ENCODE measurements at regions not wholly inside any gene's neighbourhood (a gene's known extent, or its start where the extent isn't known, plus 50 kb on each side); places are given as distances from the start of the nearest gene placed in this dataset.

DNA sequence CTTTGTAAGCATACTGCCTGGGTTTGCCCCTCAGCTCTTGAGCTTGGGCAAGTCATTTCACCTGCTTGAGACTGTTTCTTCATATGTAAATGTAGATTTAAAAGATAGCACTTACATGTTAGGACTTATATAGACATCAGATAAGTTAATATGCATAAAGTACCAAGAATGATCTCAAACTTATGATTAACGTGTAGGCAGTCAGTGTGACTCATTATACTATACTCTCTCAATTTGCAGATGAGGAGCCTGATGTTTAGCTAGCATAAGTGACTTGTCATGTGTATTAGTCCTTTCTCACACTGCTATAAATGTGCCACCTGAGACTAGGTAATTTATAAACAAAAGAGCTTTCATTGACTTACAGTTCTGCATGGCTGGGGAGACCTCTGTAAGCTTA, 690.5 kb downstream of the KCNJ2 start:
- Histone ChIP-seq H3K4me1 (ENCODE audit: control insufficient read depth in 2 of 3, insufficient read depth in 2 of 3, low read depth in 1 of 3, low read length in 3 of 3) (no peaks in the 10 kb centered on the region), H3K4me3 (ENCODE audit: low read length in 3 of 3) (no peak overlapping the region), H3K27ac (ENCODE audit: low read depth in 2 of 2, low read length in 2 of 2) (no peak overlapping the region), H3K9ac (ENCODE audit: low read length in 3 of 3) (no peak overlapping the region), H3K9me3 (ENCODE audit: control insufficient read depth in 2 of 3, insufficient read depth in 1 of 3, low read length in 3 of 3) (no peaks in the 10 kb centered on the region), H3K36me3 (ENCODE audit: control insufficient read depth in 2 of 3, insufficient read depth in 3 of 3, low read length in 3 of 3) (no peaks in the 10 kb centered on the region), H3K27me3 (ENCODE audit: control insufficient read depth, insufficient read depth, low read length) (no peaks in the 10 kb centered on the region)
- no peak for FAIRE-seq
- TF ChIP-seq CTCF (IDR thresholded peaks at IDR 0.05; ENCODE audit: borderline replicate concordance, extremely low read depth, insufficient read depth): no peak
- no peak for DNase-seq
- intact Hi-C loops (cut with DNase I): no loop called here

- H3K27ac ChIP-seq (ENCODE audit: low read depth in 2 of 2, low read length in 2 of 2): no peak overlapping the region
- no peak for TF ChIP-seq CTCF (IDR thresholded peaks at IDR 0.05; ENCODE audit: borderline replicate concordance, extremely low read depth, insufficient read depth)
- H3K9me3 ChIP-seq (ENCODE audit: control insufficient read depth in 2 of 3, insufficient read depth in 1 of 3, low read length in 3 of 3): no peaks in the 10 kb centered on the region
- no peaks in the 10 kb centered on the region for H3K27me3 ChIP-seq (ENCODE audit: control insufficient read depth, insufficient read depth, low read length)
- no peak overlapping the region for H3K9ac ChIP-seq (ENCODE audit: low read length in 3 of 3)
- intact Hi-C loops (cut with DNase I): no loop called here
- H3K4me3 ChIP-seq (ENCODE audit: low read length in 3 of 3): no peak overlapping the region
- FAIRE-seq (no peak), DNase-seq (no peak)
- H3K36me3 ChIP-seq (ENCODE audit: control insufficient read depth in 2 of 3, insufficient read depth in 3 of 3, low read length in 3 of 3): no peaks in the 10 kb centered on the region
- no peaks in the 10 kb centered on the region for H3K4me1 ChIP-seq (ENCODE audit: control insufficient read depth in 2 of 3, insufficient read depth in 2 of 3, low read depth in 1 of 3, low read length in 3 of 3)
Measured at GRCh38 chr17:70862295-70862694, 693.0 kb downstream of the KCNJ2 start.

- no peak overlapping the region for H3K9ac ChIP-seq (ENCODE audit: low read length in 3 of 3)
- no peak overlapping the region for H3K27ac ChIP-seq (ENCODE audit: low read depth in 2 of 2, low read length in 2 of 2)
- FAIRE-seq (no peak), DNase-seq (no peak)
- TF ChIP-seq CTCF (IDR thresholded peaks at IDR 0.05; ENCODE audit: borderline replicate concordance, extremely low read depth, insufficient read depth): no peak
- intact Hi-C loops (cut with DNase I): no loop called here
- no peak overlapping the region for H3K4me3 ChIP-seq (ENCODE audit: low read length in 3 of 3)
- H3K4me1 ChIP-seq (ENCODE audit: control insufficient read depth in 2 of 3, insufficient read depth in 2 of 3, low read depth in 1 of 3, low read length in 3 of 3): no peaks in the 10 kb centered on the region
- no peaks in the 10 kb centered on the region for H3K36me3 ChIP-seq (ENCODE audit: control insufficient read depth in 2 of 3, insufficient read depth in 3 of 3, low read length in 3 of 3)
- H3K27me3 ChIP-seq (ENCODE audit: control insufficient read depth, insufficient read depth, low read length): no peaks in the 10 kb centered on the region
- no peaks in the 10 kb centered on the region for H3K9me3 ChIP-seq (ENCODE audit: control insufficient read depth in 2 of 3, insufficient read depth in 1 of 3, low read length in 3 of 3)
Measured at GRCh38 chr17:70863436-70864248, 694.3 kb downstream of the KCNJ2 start.

All from kidney (tissue), 13 donors.